ENCODE measurements at regions not wholly inside any gene's neighbourhood (a gene's known extent, or its start where the extent isn't known, plus 50 kb on each side); places are given as distances from the start of the nearest gene placed in this dataset.

DNA sequence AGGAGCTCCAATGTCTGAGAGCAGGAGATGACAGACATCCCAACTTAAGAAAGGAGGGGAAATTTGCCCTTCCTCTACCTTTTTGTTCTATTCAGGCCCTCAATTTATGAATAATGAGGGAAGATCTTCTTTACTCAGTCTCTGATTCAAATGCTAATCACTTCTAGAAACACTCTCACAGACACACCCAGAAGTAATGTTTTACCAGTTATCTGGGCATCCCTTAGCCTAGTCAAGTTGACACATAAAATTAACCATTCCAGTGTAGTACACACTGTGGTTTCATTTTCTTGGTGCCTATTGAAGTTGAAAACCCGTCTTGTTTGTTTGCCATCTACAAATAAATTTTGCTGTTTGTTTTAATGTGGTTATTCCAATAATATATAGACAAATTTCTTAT, 167.6 kb downstream of the PCSK1 start:
- Histone ChIP-seq H3K27me3 (ENCODE audit: insufficient read depth, low read length) (no peaks in the 10 kb centered on the region), H3K36me3 (ENCODE audit: insufficient read depth, low read length) (no peaks in the 10 kb centered on the region), H4K20me1 (ENCODE audit: insufficient read depth, low read length) (no peaks in the 10 kb centered on the region), H3K4me1 (ENCODE audit: insufficient read depth, low read length, severe bottlenecking) (no peaks in the 10 kb centered on the region), H3K9ac (ENCODE audit: low read length) (no peak overlapping the region), H3K4me2 (ENCODE audit: low read length) (no peak overlapping the region), H3K9me2 (ENCODE audit: low read depth, low read length) (no peaks in the 10 kb centered on the region), H3K27ac (ENCODE audit: low read depth, low read length, poor library complexity, severe bottlenecking) (no peak overlapping the region), H3K79me2 (ENCODE audit: insufficient read depth, low read length) (no peaks in the 10 kb centered on the region), H3K9me3 (ENCODE audit: low read length) (no peaks in the 10 kb centered on the region), H2AFZ (ENCODE audit: low read length) (no peak overlapping the region), H3K4me3 (ENCODE audit: low read depth, low read length, poor library complexity, severe bottlenecking) (no peak overlapping the region), H3F3A (ENCODE audit: insufficient read depth, low read length) (no peaks in the 10 kb centered on the region)
- TF ChIP-seq, protein P1, sequence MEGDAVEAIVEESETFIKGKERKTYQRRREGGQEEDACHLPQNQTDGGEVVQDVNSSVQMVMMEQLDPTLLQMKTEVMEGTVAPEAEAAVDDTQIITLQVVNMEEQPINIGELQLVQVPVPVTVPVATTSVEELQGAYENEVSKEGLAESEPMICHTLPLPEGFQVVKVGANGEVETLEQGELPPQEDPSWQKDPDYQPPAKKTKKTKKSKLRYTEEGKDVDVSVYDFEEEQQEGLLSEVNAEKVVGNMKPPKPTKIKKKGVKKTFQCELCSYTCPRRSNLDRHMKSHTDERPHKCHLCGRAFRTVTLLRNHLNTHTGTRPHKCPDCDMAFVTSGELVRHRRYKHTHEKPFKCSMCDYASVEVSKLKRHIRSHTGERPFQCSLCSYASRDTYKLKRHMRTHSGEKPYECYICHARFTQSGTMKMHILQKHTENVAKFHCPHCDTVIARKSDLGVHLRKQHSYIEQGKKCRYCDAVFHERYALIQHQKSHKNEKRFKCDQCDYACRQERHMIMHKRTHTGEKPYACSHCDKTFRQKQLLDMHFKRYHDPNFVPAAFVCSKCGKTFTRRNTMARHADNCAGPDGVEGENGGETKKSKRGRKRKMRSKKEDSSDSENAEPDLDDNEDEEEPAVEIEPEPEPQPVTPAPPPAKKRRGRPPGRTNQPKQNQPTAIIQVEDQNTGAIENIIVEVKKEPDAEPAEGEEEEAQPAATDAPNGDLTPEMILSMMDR (IDR thresholded peaks at IDR 0.05; ENCODE audit: low read length), result no peak
- no peak for TF ChIP-seq EZH2 (IDR thresholded peaks at IDR 0.05; ENCODE audit: borderline replicate concordance, low read length)

DNA sequence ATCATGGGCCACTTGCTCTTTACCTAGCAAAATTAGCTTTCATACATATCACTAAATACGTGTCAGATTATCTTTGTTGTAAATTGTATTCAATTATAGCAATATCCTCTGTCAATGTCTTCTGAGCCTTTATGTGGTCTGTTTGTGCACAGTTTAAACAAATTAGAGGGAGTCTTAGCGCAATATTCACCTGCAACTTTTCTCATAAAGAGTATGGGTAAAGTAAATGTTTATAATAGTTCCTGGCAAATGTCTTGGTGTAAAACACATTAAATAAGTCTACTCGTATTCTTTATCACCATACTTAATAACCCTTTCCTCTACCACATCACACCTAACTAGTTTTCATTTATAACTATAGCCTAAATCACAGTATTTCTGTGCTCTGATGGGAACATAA, 169.0 kb downstream of the PCSK1 start:
- Histone ChIP-seq H3K4me1 (ENCODE audit: insufficient read depth, low read length, severe bottlenecking) (no peaks in the 10 kb centered on the region), H4K20me1 (ENCODE audit: insufficient read depth, low read length) (no peaks in the 10 kb centered on the region), H3K36me3 (ENCODE audit: insufficient read depth, low read length) (no peaks in the 10 kb centered on the region), H3K9me3 (ENCODE audit: low read length) (no peaks in the 10 kb centered on the region), H3K4me3 (ENCODE audit: low read depth, low read length, poor library complexity, severe bottlenecking) (no peak overlapping the region), H3K9ac (ENCODE audit: low read length) (no peak overlapping the region), H3F3A (ENCODE audit: insufficient read depth, low read length) (no peaks in the 10 kb centered on the region), H3K27ac (ENCODE audit: low read depth, low read length, poor library complexity, severe bottlenecking) (no peak overlapping the region), H3K79me2 (ENCODE audit: insufficient read depth, low read length) (no peaks in the 10 kb centered on the region), H3K4me2 (ENCODE audit: low read length) (no peak overlapping the region), H2AFZ (ENCODE audit: low read length) (no peak overlapping the region), H3K9me2 (ENCODE audit: low read depth, low read length) (no peaks in the 10 kb centered on the region), H3K27me3 (ENCODE audit: insufficient read depth, low read length) (no peaks in the 10 kb centered on the region)
- TF ChIP-seq, protein P1 (IDR thresholded peaks at IDR 0.05; ENCODE audit: low read length), result no peak
- no peak for TF ChIP-seq EZH2 (IDR thresholded peaks at IDR 0.05; ENCODE audit: borderline replicate concordance, low read length)

DNA sequence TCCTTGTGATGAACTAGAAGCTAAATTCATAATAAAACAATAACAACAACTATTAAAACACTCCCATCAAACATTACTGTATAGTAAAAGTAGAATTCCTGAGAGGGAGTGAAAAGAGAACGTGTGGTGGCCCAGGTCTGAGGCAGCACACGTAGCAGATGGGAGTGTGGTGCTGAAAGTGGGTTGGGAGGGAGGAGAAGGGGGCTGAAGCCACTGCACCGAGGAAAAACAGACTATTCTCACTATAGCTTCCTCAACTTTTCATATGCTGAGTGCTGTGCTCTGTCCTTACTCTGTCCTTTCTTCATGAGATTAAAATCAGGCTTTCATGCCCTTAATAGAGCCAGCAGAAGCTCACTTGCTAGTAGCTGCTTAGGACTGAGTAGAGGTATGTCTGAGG, 170.9 kb downstream of the PCSK1 start:
- Histone ChIP-seq H3K27me3 (ENCODE audit: insufficient read depth, low read length) (no peaks in the 10 kb centered on the region), H3K27ac (ENCODE audit: low read depth, low read length, poor library complexity, severe bottlenecking) (no peak overlapping the region), H3K36me3 (ENCODE audit: insufficient read depth, low read length) (no peaks in the 10 kb centered on the region), H3F3A (ENCODE audit: insufficient read depth, low read length) (no peaks in the 10 kb centered on the region), H3K79me2 (ENCODE audit: insufficient read depth, low read length) (no peaks in the 10 kb centered on the region), H3K9me3 (ENCODE audit: low read length) (no peaks in the 10 kb centered on the region), H2AFZ (ENCODE audit: low read length) (no peak overlapping the region), H3K4me2 (ENCODE audit: low read length) (no peak overlapping the region), H3K4me3 (ENCODE audit: low read depth, low read length, poor library complexity, severe bottlenecking) (no peak overlapping the region), H4K20me1 (ENCODE audit: insufficient read depth, low read length) (no peaks in the 10 kb centered on the region), H3K9ac (ENCODE audit: low read length) (no peak overlapping the region), H3K4me1 (ENCODE audit: insufficient read depth, low read length, severe bottlenecking) (no peaks in the 10 kb centered on the region), H3K9me2 (ENCODE audit: low read depth, low read length) (no peaks in the 10 kb centered on the region)
- no peak for TF ChIP-seq EZH2 (IDR thresholded peaks at IDR 0.05; ENCODE audit: borderline replicate concordance, low read length)
- TF ChIP-seq, protein P1 (IDR thresholded peaks at IDR 0.05; ENCODE audit: low read length), result no peak
